ENCODE measurements at regions not wholly inside any gene's neighbourhood (a gene's known extent, or its start where the extent isn't known, plus 50 kb on each side); places are given as distances from the start of the nearest gene placed in this dataset.

GRCh38 chr4:54392479-54392878 is 163.4 kb downstream of the PDGFRA start:
- intact Hi-C loops (cut with DNase I; ENCODE audit: low total_unique reads) = no loop called here
- H3K4me1 ChIP-seq = no peaks in the 10 kb centered on the region
- TF ChIP-seq, protein P1, sequence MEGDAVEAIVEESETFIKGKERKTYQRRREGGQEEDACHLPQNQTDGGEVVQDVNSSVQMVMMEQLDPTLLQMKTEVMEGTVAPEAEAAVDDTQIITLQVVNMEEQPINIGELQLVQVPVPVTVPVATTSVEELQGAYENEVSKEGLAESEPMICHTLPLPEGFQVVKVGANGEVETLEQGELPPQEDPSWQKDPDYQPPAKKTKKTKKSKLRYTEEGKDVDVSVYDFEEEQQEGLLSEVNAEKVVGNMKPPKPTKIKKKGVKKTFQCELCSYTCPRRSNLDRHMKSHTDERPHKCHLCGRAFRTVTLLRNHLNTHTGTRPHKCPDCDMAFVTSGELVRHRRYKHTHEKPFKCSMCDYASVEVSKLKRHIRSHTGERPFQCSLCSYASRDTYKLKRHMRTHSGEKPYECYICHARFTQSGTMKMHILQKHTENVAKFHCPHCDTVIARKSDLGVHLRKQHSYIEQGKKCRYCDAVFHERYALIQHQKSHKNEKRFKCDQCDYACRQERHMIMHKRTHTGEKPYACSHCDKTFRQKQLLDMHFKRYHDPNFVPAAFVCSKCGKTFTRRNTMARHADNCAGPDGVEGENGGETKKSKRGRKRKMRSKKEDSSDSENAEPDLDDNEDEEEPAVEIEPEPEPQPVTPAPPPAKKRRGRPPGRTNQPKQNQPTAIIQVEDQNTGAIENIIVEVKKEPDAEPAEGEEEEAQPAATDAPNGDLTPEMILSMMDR (IDR thresholded peaks at IDR 0.05) = no peak
- no peak for TF ChIP-seq POLR2A (IDR thresholded peaks at IDR 0.05)
- no peaks in the 10 kb centered on the region for H3K36me3 ChIP-seq
- H3K4me3 ChIP-seq = no peak overlapping the region
- DNase-seq = no peak
- no peaks in the 10 kb centered on the region for H3K9me3 ChIP-seq
- no peaks in the 10 kb centered on the region for H3K27me3 ChIP-seq
- no peak overlapping the region for H3K27ac ChIP-seq

- intact Hi-C loops (cut with DNase I; ENCODE audit: low total_unique reads) = no loop called here
- no peaks in the 10 kb centered on the region for H3K27me3 ChIP-seq
- no peak overlapping the region for H3K4me3 ChIP-seq
- DNase-seq = no peak
- H3K4me1 ChIP-seq = no peaks in the 10 kb centered on the region
- TF ChIP-seq POLR2A (IDR thresholded peaks at IDR 0.05) = no peak
- TF ChIP-seq, protein P1 (IDR thresholded peaks at IDR 0.05) = no peak
- no peaks in the 10 kb centered on the region for H3K36me3 ChIP-seq
- no peaks in the 10 kb centered on the region for H3K9me3 ChIP-seq
- H3K27ac ChIP-seq = no peak overlapping the region
Observed at GRCh38 chr4:54393243-54393642, 164.2 kb downstream of the PDGFRA start.

GRCh38 chr4:54395013-54395527 is 166.0 kb downstream of the PDGFRA start:
- DNase-seq = no peak
- Histone ChIP-seq H3K27me3 (no peaks in the 10 kb centered on the region), H3K4me1 (no peaks in the 10 kb centered on the region), H3K27ac (no peak overlapping the region), H3K4me3 (no peak overlapping the region), H3K36me3 (no peaks in the 10 kb centered on the region), H3K9me3 (no peaks in the 10 kb centered on the region)
- TF ChIP-seq, protein P1 (IDR thresholded peaks at IDR 0.05) = no peak
- no peak for TF ChIP-seq POLR2A (IDR thresholded peaks at IDR 0.05)
- intact Hi-C loops (cut with DNase I; ENCODE audit: low total_unique reads) = no loop called here

- TF ChIP-seq, protein P1 (IDR thresholded peaks at IDR 0.05) = no peak
- no peak for TF ChIP-seq POLR2A (IDR thresholded peaks at IDR 0.05)
- no peak overlapping the region for H3K4me3 ChIP-seq
- intact Hi-C loops (cut with DNase I; ENCODE audit: low total_unique reads) = no loop called here
- no peaks in the 10 kb centered on the region for H3K36me3 ChIP-seq
- DNase-seq = no peak
- H3K27me3 ChIP-seq = no peaks in the 10 kb centered on the region
- no peaks in the 10 kb centered on the region for H3K4me1 ChIP-seq
- H3K27ac ChIP-seq = no peak overlapping the region
- H3K9me3 ChIP-seq = no peaks in the 10 kb centered on the region
Observed at GRCh38 chr4:54400188-54400587, 171.1 kb downstream of the PDGFRA start.

GRCh38 chr4:54400802-54401201 is 171.7 kb downstream of the PDGFRA start:
- H3K4me1 ChIP-seq = no peaks in the 10 kb centered on the region
- H3K4me3 ChIP-seq = no peak overlapping the region
- TF ChIP-seq, protein P1 (IDR thresholded peaks at IDR 0.05) = no peak
- TF ChIP-seq POLR2A (IDR thresholded peaks at IDR 0.05) = no peak
- no peak for DNase-seq
- no peaks in the 10 kb centered on the region for H3K9me3 ChIP-seq
- intact Hi-C loops (cut with DNase I; ENCODE audit: low total_unique reads) = no loop called here
- no peak overlapping the region for H3K27ac ChIP-seq
- no peaks in the 10 kb centered on the region for H3K27me3 ChIP-seq
- no peaks in the 10 kb centered on the region for H3K36me3 ChIP-seq
